Natural killer cell (primary cell): ENCODE measurements at regions not wholly inside any gene's neighbourhood (a gene's known extent, or its start where the extent isn't known, plus 50 kb on each side); places are given as distances from the start of the nearest gene placed in this dataset.

Experiments
- ATAC-seq, 3 donors: fragments of 150-1000 bp in 2 of 3; fragments of 200-7000 bp in 1 of 3; cut with Tn5 transposase; 1 replicate in 1 of 3; 2 replicates in 2 of 3; pipeline ENCODE4 v1.10.0; 2021; ENCODE audit warnings: mild to moderate bottlenecking in 2 of 3, moderate library complexity in 2 of 3
- DNase-seq, 2 donors: peaks; one replicate each; pipeline versions ENCODE4 v3.0.0 to v3.0.0-alpha.2; 2013 to 2021; ENCODE audit warnings: mixed read lengths in 1 of 2
- H3K27ac ChIP-seq: one replicate; pipeline ENCODE4 v1.5.1; 2013; ENCODE audit warnings: mild to moderate bottlenecking, low read length
- H3K27me3 ChIP-seq: one replicate; pipeline ENCODE4 v1.6.1; 2013; ENCODE audit warnings: low read length; ENCODE audit not compliant: control insufficient read depth, insufficient read depth
- H3K36me3 ChIP-seq: one replicate; pipeline ENCODE4 v1.6.1; 2013; ENCODE audit warnings: low read length; ENCODE audit not compliant: control insufficient read depth, insufficient read depth
- H3K4me1 ChIP-seq: one replicate; pipeline ENCODE4 v1.6.1; 2013; ENCODE audit warnings: low read length; ENCODE audit not compliant: control insufficient read depth, insufficient read depth
- H3K4me3 ChIP-seq: one replicate; pipeline ENCODE4 v1.5.1; 2013; ENCODE audit warnings: low read length
- H3K9me3 ChIP-seq: one replicate; pipeline ENCODE4 v1.6.1; 2013; ENCODE audit warnings: low read length; ENCODE audit not compliant: control insufficient read depth, insufficient read depth
- H3K27ac Mint-ChIP-seq, 2 donors: one replicate each; pipeline ENCODE4 v1.8.0; 2022; ENCODE audit warnings: mild to moderate bottlenecking in 2 of 2, mixed read lengths in 2 of 2, moderate library complexity in 1 of 2
- H3K27me3 Mint-ChIP-seq, 2 donors: one replicate each; pipeline ENCODE4 v1.8.0; 2022; ENCODE audit warnings: low read depth in 2 of 2, mixed read lengths in 2 of 2
- H3K36me3 Mint-ChIP-seq: one replicate; pipeline ENCODE4 v1.8.0; 2022; ENCODE audit warnings: mixed read lengths
- H3K4me1 Mint-ChIP-seq, 2 donors: one replicate each; pipeline ENCODE4 v1.8.0; 2022; ENCODE audit warnings: mixed read lengths in 2 of 2
- H3K4me3 Mint-ChIP-seq: one replicate; pipeline ENCODE4 v1.8.0; 2022; ENCODE audit warnings: mild to moderate bottlenecking, moderate library complexity, mixed read lengths
- H3K9me3 Mint-ChIP-seq, 2 donors: one replicate each; pipeline ENCODE4 v1.8.0; 2022; ENCODE audit warnings: mixed read lengths in 2 of 2
- WGBS: methylation state at CpG from one replicate; pipeline ENCODE4 v1.1.7; 2013; ENCODE audit warnings: missing lambda C conversion rate; ENCODE audit not compliant: insufficient coverage; 5-methylcytosine and 5-hydroxymethylcytosine counted together
- intact Hi-C: fragments of 100-400 bp; cut with micrococcal nuclease; formaldehyde crosslinking; loops from one replicate; pipeline ENCODE4 v1.14.2; 2022
- TF ChIP-seq, protein P1 (sequence below): fragments of 200-600 bp; IDR thresholded peaks from one replicate; pipeline ENCODE4 v1.8.0; 2022; ENCODE audit warnings: antibody characterized with exemption

DNA sequence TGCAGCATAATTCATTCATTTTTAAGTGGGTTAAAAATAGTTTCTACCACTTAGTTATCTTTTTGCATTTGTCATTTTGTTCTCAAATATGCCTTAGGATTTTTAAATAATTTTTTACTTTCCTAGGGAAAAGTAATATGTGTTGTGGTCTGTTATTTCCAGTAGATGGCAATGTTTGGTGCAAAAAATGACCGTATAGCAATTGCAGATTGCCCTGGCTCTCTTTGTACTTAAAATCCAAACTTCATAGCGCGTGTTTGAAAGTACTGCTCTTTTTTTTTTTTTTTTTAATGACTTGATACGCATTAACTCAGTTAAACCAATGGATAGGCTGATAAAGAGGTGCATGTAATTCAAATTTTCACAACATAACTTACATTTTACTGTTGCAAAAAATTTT lies 74.4 kb upstream of the RBMX start:
- H3K9me3 ChIP-seq, result no peaks in the 10 kb centered on the region
- no peak overlapping the region for H3K27ac Mint-ChIP-seq
- ATAC-seq, result no peak
- no peaks in the 10 kb centered on the region for H3K4me1 Mint-ChIP-seq
- TF ChIP-seq, protein P1, sequence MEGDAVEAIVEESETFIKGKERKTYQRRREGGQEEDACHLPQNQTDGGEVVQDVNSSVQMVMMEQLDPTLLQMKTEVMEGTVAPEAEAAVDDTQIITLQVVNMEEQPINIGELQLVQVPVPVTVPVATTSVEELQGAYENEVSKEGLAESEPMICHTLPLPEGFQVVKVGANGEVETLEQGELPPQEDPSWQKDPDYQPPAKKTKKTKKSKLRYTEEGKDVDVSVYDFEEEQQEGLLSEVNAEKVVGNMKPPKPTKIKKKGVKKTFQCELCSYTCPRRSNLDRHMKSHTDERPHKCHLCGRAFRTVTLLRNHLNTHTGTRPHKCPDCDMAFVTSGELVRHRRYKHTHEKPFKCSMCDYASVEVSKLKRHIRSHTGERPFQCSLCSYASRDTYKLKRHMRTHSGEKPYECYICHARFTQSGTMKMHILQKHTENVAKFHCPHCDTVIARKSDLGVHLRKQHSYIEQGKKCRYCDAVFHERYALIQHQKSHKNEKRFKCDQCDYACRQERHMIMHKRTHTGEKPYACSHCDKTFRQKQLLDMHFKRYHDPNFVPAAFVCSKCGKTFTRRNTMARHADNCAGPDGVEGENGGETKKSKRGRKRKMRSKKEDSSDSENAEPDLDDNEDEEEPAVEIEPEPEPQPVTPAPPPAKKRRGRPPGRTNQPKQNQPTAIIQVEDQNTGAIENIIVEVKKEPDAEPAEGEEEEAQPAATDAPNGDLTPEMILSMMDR, result no peak
- H3K27ac ChIP-seq, result no peak overlapping the region
- peak in 1 of 2 donors; percentile 42 for DNase-seq
- H3K4me3 ChIP-seq, result no peak overlapping the region
- no CpG with 5 or more reads among the region's 4 CpGs for WGBS
- no peaks in the 10 kb centered on the region for H3K36me3 ChIP-seq
- peaks cover 3% of the 10 kb centered on the region for H3K4me1 ChIP-seq
- H3K9me3 Mint-ChIP-seq, result no peaks in the 10 kb centered on the region
- H3K4me3 Mint-ChIP-seq, result no peak overlapping the region
- H3K27me3 Mint-ChIP-seq, result peaks cover 0 to 19% of the 10 kb centered on the region in 2 donors
- no peaks in the 10 kb centered on the region for H3K27me3 ChIP-seq
- intact Hi-C loops, result loop anchor here (2.0 kb wide), 1 partner anchor 98 kb away; no protein-coding TSS in a partner anchor
- H3K36me3 Mint-ChIP-seq, result no peaks in the 10 kb centered on the region

DNA sequence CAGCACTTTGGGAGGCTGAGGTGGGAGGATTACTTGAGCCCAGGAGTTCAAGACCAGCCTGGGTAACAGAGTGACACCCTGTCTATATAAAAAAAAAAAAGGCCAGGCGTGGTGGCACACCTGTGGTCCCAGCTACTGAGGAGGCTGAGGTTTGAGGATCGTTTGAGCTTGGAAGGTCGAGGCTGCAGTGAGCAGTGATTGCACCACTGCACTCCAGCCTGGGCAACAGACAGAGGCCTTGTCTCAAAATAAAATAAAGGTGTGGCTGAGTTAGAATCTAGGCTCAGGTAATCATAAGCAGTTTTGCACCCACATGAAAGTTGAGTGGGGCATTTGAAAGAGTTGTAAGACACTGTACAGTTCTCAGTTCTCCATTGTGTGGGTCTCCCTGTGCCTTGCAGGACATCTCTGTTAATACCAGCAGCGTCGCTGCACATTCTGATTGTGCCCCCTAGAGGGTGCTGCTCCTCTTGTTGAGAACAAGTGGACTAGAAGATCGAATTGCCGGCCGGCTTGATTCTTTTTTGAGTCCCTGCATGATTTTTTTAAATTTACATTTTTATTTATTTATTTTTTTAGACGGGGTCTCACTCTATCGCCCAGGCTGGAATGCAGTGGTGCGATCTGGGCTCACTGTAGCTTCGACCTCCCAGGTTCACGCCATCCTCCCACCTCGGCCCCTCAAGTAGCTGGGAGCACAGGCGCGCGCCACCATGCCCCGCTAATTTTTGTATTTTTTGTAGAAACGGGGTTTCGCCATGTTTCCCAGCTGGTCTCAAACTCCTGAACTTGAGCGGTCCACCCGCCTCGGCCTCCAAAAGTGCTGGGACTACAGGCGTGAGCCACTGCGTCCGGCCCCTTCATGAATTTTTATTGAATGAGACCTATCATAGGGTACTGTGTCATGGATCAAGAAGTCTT lies 73.6 kb upstream of the RBMX start:
- DNase-seq (peak; percentile 17 to 70), ATAC-seq (peak; percentile 64 to 81 (median 70))
- Mint-ChIP-seq H3K27me3 (peaks cover 0 to 19% of the 10 kb centered on the region in 2 donors), H3K9me3 (no peaks in the 10 kb centered on the region), H3K4me1 (no peaks in the 10 kb centered on the region), H3K4me3 (no peak overlapping the region), H3K27ac (no peak overlapping the region), H3K36me3 (no peaks in the 10 kb centered on the region)
- peaks cover 3% of the 10 kb centered on the region for H3K4me1 ChIP-seq
- no peaks in the 10 kb centered on the region for H3K27me3 ChIP-seq
- 68% methylated on average over 22 of the region's 26 CpGs for WGBS
- H3K36me3 ChIP-seq, result no peaks in the 10 kb centered on the region
- TF ChIP-seq, protein P1, result peak; percentile 44
- H3K9me3 ChIP-seq, result no peaks in the 10 kb centered on the region
- H3K27ac ChIP-seq, result no peak overlapping the region
- intact Hi-C loops, result loop anchor here (2.0 kb wide), 1 partner anchor 99 kb away; no protein-coding TSS in a partner anchor
- no peak overlapping the region for H3K4me3 ChIP-seq

DNA sequence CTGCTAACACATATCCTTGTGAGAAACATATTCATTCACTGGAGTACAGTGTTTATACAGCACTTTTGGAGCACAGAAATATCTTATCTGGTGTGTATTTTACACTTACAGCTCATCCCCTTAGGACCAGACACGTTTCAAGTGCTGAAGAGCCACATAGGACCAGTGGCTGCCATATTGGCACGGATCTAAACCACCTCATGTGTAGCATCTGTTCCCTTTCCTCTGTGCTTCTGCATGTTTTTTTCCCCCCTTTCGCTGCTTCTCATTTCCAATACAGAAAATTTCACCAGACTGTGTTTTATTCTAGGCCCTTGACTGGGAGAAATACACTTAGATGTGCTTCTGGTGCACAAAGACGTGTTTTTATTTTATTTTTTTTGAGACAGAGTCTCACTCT lies 69.7 kb upstream of the RBMX start:
- Histone ChIP-seq H3K27me3 (no peaks in the 10 kb centered on the region), H3K4me3 (no peak overlapping the region), H3K9me3 (no peaks in the 10 kb centered on the region), H3K27ac (no peak overlapping the region), H3K4me1 (peaks cover 3% of the 10 kb centered on the region), H3K36me3 (no peaks in the 10 kb centered on the region)
- Mint-ChIP-seq H3K4me3 (no peak overlapping the region), H3K27ac (no peak overlapping the region), H3K9me3 (no peaks in the 10 kb centered on the region), H3K36me3 (no peaks in the 10 kb centered on the region), H3K4me1 (no peaks in the 10 kb centered on the region), H3K27me3 (peaks cover 0 to 6% of the 10 kb centered on the region in 2 donors)
- intact Hi-C loops, result no loop called here
- WGBS, result 100% methylated on average over 4 of the region's 4 CpGs
- TF ChIP-seq, protein P1, result no peak
- no peak for ATAC-seq
- no peak for DNase-seq
